ENCODE measurements at regions not wholly inside any gene's neighbourhood (a gene's known extent, or its start where the extent isn't known, plus 50 kb on each side); places are given as distances from the start of the nearest gene placed in this dataset.

GRCh38 chrX:141341341-141341740 lies 99.0 kb upstream of the SPANXC start:
- Histone ChIP-seq H4K20me1 (ENCODE audit: control insufficient read depth, insufficient read depth, insufficient read length) (no peaks in the 10 kb centered on the region), H3K56ac (ENCODE audit: insufficient read length, low read depth, low read length) (no peak overlapping the region), H3K9ac (ENCODE audit: extremely low read depth, insufficient read length, low read length) (no peak overlapping the region), H3K4me1 (ENCODE audit: insufficient read depth, low read length) (no peaks in the 10 kb centered on the region), H3K14ac (ENCODE audit: insufficient read depth, low read length) (no peak overlapping the region), H3K23ac (ENCODE audit: insufficient read length, low read depth, low read length) (no peak overlapping the region), H4K91ac (ENCODE audit: insufficient read length, low read depth, low read length) (no peak overlapping the region), H2BK20ac (ENCODE audit: low read depth, low read length, poor library complexity, severe bottlenecking) (no peak overlapping the region), H3K79me1 (ENCODE audit: insufficient read depth, low read depth, low read length, poor library complexity, severe bottlenecking) (no peaks in the 10 kb centered on the region), H3K18ac (ENCODE audit: insufficient read length, low read depth, low read length) (no peak overlapping the region), H2AFZ (ENCODE audit: low read length) (no peak overlapping the region), H2BK120ac (ENCODE audit: low read depth, low read length, poor library complexity, severe bottlenecking) (no peak overlapping the region), H2BK15ac (ENCODE audit: low read depth, low read length) (no peak overlapping the region), H2BK12ac (ENCODE audit: insufficient read length, low read depth, low read length) (no peak overlapping the region), H3T11ph (ENCODE audit: low read length) (no peak overlapping the region), H2AK5ac (ENCODE audit: insufficient read length, low read length) (no peak overlapping the region), H3K4ac (ENCODE audit: low read depth, low read length) (no peak overlapping the region), H4K8ac (replicated peaks; ENCODE audit: insufficient read length, low read depth, low read length) (no peak overlapping the region), H3K9me3 (ENCODE audit: control insufficient read depth, low read depth, low read length) (peaks cover 12% of the 10 kb centered on the region), H3K4me2 (ENCODE audit: insufficient read depth, insufficient read length, low read length) (no peak overlapping the region), H2BK5ac (ENCODE audit: insufficient read length, low read length) (no peak overlapping the region), H3K27ac (ENCODE audit: insufficient read length, low read depth, low read length) (no peak overlapping the region), H3K27me3 (ENCODE audit: insufficient read depth, low read length) (no peaks in the 10 kb centered on the region), H3K79me2 (ENCODE audit: insufficient read depth, low read length) (no peaks in the 10 kb centered on the region), H3K23me2 (ENCODE audit: insufficient read length, low read depth, low read length, poor library complexity, severe bottlenecking) (no peaks in the 10 kb centered on the region), H4K5ac (ENCODE audit: insufficient read length, low read depth, low read length) (no peak overlapping the region)
- H3K36me3 Mint-ChIP-seq (ENCODE audit: insufficient read depth in 1 of 3, low read depth in 3 of 3): no peaks in the 10 kb centered on the region; a peak in 1 of 7 replicates
- no peaks in the 10 kb centered on the region for H3K4me1 Mint-ChIP-seq
- no peak for TF ChIP-seq CTCF (conservative IDR thresholded peaks at IDR 0.05)
- H3K9me3 Mint-ChIP-seq: peaks cover 49 to 63% of the 10 kb centered on the region in 2 experiments
- DNase-seq: no peak
- WGBS (ENCODE audit: extremely low coverage, insufficient read length, low lambda C conversion rate): no CpG with 5 or more reads among the region's 5 CpGs
- no peak overlapping the region for H3K27ac Mint-ChIP-seq
- no peak overlapping the region for H3K4me3 Mint-ChIP-seq
- no peaks in the 10 kb centered on the region for H3K27me3 Mint-ChIP-seq (ENCODE audit: low read depth)
